GM19455 (cell line): ENCODE measurements at regions not wholly inside any gene's neighbourhood (a gene's known extent, or its start where the extent isn't known, plus 50 kb on each side); places are given as distances from the start of the nearest gene placed in this dataset.
A peak's percentile ranks its signal among the peaks of the same experiment; 100 is the strongest.

Experiments used
- ATAC-seq: cut with Tn5 transposase; IDR thresholded peaks from one replicate; pipeline ENCODE4 v1.9.1; 2021; ENCODE audit not compliant: unreplicated experiment

DNA sequence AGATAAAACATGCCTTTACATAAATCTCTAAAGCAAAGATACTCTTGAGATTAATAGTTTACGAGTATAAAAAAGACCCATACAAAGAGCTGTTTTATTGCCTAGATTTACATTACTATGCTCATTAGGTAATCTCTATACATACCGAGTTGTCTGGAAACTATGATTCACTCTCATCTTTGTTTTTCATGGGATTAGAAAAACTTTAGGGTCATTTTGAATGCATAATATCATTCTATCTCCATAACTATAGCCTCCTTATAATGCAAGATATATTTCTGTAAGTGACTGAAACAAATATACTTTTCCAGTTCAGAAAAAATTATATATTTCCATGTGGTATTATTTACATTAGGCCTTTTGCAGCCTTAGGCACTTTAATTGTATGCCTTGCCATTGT, 1088.7 kb upstream of the ARRDC3 start:
- ATAC-seq: no peak

DNA sequence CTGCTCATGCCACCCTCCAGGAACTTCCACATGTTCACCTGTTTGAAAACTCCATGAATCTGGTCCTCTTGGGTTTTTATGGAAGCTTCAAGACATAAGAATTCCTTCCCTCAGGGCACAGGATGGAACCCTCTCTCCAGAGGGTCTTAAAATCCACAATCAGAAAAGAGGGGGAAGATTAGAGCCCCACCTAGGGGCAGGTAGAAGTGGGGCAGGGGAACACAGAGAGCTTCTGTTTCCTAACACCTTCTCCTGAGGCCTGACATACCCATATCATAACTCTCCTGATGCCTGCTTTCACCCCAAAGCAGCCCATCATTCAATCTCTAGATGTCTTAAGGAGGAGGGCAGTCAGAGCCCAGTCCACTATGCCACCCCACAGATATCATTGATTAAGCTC, 1087.7 kb upstream of the ARRDC3 start:
- ATAC-seq: no peak

DNA sequence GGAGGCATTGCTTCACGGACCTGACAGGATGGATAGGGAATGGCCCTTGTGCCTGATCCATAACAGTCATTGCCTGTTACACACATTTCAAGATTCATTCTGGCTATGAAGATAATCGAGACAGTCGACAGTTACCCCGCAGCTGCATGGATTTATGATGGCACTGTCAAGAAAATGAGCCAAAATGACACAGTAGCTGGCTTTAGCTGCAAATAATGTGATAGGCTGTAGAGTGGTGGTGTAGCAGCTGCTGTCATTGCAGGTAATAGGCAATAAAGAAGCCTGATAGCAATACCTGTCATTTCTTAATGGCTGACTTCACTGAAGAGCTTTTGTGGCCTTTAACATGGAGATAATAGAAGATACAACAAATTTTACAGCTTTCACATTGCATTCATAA, 1085.2 kb upstream of the ARRDC3 start:
- no peak for ATAC-seq

DNA sequence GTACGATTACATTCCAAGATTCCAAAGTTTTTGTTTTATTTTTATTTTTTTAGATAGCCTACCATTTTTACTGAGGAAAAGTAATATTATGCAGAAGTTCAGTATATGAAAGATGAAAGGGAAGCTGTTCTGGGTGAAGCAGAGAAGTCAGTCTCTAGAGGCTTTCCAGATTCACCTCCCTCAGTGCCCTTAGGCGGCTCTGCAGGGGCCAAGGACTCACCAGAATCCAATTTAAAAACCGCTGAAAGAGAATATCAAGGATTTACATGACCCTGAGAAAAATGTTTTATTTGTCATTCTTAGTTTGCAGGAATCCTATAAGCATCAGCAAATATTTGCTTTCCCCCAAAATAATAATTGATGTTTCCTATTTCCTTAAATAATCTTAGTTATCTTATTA, 1084.6 kb upstream of the ARRDC3 start:
- no peak for ATAC-seq

DNA sequence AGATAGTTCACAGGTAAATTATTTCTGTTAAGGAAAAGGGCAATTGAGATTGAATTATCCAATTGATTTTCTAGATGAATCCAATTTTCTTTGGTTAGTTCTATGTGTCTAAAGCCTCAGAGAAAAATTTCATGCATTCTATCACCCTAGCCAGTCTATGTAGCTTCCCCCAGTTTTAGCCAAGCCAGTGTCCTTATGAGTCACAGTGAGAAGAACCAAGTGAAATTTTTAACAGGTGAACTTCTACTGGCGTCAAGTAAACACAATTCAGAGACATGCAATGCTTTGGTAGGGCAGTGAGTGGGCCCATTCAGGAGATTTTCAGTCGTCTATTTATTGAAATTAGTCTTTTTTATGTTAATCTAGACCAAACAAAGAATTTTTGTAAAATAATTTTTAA, 1077.4 kb upstream of the ARRDC3 start:
- ATAC-seq: peak; percentile 56

DNA sequence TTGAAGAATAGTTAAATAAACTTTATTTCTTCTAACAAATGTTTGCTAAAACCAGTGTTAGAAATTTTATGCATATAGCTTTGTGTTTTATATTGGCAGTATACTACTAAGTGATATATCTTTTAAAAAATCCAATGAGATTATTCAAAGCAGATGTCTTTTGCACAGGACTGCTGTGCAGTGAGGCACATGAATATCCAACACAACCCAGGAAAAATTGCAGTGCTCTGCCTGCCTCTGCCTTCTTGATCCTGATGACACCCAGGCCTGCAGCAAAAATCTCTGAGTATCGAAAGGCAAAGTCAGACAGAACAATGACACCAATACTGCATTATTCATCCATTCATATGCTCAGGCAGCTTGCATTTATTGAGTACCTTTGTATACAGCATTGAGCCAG, 1076.5 kb upstream of the ARRDC3 start:
- no peak for ATAC-seq

DNA sequence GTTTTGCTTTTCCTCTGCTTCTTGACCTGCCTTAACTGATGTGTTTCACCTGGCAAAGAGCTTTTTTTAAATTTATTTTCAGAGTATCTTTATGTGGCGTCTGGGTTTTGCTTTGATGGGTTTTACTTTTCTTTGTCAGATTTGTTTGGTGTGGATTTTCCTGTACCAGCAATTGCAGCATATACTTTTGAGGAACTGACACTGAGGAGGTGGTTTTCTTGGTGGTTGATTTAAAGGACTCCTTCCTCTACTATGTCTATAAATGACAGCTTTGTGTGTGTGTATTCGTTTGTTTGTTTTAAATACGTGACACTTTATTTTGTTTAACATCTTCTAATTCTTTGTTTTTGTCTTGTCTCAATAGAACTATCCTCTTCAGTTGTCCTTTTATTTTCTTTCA, 1071.9 kb upstream of the ARRDC3 start:
- ATAC-seq: peak; percentile 99

DNA sequence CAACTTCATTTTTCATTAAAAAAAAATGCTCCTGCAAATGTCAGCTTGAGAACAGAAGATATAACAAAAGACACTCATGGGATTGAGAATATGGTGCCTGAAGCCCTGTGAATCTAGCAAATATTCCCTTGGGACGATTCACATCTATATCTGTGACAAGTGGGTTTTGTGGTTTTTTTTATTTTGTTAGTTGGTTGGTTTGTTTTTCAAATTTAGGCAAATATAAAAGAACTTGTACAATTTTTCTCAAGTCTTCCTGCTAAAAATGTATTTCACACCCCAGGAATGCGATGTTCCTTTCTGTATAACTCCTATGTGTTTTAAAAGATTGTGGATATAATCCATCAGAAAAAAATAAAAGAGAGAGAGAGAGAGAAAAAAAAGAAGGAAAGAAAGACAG, 1061.8 kb upstream of the ARRDC3 start:
- no peak for ATAC-seq

DNA sequence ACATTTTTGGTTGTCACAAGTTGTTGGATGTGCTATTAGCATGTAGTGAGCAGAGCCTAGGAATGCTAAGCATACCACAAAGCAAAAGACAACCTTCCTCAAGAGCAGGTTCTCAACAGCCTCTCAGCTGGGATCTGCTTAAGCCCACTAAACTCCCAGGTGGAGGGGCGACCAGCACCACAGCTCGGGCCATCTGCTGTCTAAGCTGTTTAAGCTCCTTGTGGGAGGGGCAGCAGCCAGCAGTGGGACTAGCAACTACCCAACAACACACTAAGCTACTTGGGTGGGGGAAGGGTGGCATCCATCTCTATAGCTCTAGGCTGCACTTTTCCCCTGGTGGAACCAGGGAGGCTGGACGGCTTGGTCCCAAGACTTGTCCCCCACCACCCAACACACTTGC, 1052.7 kb upstream of the ARRDC3 start:
- no peak for ATAC-seq

DNA sequence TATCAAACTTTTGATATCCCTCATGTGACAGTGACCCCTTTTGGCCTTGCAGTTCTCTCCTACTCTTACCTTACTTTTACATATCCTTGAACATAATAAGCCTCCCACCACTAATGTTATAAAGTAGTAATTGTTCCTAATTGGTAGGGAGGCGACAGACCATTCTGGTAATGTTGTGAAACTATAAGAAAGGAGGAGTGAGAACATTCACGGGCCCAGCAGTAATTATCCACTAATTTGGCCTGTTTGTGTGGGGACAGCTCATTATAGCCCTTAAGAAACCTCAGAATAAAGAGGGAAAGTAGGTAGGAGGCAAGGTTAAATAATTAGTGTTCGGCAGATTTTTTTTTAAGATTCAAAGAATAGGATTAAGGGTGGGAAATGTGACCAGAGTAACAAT, 1046.5 kb upstream of the ARRDC3 start:
- no peak for ATAC-seq

DNA sequence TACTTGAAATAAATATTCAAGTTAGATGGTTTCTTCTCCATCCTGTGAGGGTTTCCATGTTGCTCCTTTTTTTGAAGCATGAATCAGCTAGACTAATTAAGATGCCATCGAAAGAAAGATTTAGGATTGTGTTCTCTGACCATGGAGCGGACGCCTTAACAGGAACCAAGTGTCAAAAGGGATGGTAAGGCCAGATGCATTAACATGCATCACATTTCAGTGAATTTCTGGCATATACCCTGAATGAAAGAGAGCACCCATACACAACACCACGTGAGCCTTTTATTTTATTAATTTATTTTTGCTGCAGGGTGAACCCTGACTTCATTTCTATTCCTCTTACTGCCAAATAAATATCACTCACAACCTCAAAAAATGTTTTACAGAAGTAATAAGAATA, 1045.3 kb upstream of the ARRDC3 start:
- no peak for ATAC-seq

DNA sequence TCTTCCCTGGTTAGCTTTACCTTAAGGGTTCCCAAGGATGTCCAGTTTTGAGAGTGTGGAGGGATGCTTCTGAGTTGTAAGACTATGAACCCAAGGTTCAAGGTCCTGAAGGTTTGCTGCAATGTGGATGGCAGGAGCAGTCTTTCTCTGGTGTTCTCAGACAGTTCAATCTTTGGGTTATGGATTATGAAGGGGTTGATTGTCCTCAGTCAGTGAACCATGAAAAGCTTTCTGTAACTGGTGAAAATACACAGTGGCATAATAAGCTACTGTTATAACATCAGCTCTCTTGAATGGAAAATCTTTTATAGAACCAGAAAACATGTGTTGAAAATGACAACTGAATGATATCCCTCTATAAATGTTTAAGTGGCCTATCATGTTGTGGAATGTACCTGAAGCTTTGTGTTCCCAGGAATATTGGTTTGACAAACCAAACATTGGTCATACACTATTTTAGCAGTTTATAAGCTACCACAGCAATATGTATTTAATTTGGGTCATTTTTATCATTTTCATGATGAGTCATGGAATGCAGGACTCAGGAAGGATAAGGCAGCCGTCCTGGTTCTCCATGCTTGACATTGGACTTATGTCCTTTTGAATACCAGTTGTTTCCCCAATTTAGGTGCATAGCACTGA, 1041.8 kb upstream of the ARRDC3 start:
- no peak for ATAC-seq

DNA sequence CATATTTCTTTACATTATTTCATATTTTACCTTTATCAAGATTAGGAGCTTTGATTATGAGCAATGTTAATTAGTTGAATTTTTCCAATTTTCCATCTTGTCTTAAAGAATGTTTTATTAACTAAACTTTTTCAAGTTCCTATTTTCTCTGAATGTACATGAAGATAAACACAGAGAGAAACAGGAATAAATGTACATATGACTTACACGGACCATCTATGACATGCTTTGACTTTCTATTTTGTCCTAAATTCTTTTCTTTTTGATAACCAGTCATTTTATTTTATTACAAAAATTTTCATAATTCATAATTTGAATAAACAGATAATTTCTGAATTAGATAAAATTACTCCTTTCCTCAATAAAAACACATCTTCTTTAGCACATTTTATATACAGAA, 1038.8 kb upstream of the ARRDC3 start:
- no peak for ATAC-seq

DNA sequence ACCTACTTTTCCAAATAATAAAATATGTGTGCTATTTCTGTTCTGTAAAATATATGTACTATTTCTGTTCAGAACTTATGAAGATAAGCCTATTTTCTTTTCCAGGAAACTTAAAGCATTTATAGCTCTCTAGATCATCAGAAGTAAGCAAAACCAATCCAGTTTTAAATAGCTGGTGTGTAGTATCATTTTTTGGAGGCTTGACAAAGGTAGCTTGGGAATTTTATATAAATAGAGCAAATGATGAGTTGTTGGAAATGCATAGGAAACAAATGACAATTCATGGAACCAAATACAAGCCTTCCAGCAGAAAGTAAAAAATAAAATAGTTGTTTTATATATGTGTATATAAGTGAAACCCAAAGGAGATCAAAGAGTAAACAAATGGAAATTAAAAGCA, 1038.1 kb upstream of the ARRDC3 start:
- no peak for ATAC-seq

DNA sequence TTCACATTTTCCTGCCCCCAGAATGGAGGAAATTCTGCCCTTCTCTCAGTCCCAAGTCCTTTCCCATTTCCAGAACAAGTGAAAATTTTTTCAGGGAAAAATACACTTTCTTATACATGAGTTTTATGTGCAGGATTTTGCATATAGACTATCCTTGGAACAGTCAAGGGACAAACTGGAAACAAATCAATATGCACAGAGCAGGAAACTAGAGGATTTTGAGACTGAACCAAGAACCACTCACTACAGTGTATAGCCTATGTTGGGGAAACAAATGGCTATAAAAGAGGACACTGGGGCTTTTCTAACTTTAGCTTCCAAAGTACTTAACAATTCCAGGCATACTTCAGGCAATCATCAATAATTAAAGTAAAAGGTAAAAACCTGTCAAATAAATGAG, 1036.1 kb upstream of the ARRDC3 start:
- ATAC-seq: no peak

DNA sequence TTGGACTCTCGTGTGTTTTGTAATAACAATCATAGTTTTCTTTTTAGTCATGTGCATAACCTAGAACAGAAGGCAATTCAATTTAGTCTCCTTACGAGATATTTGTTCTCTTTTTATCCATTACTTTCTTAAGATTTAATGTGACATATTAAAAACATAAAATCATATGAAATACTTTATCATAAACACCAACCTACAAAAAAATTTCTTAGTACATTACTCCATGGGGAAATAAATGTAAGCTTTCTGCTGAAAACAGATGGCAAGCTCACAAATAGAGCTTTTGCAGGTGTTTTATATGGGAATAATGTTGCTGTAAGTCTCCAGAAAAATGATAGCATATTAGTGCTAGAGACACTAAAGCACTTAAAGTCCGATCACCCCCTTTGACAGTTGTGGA, 1035.2 kb upstream of the ARRDC3 start:
- no peak for ATAC-seq

DNA sequence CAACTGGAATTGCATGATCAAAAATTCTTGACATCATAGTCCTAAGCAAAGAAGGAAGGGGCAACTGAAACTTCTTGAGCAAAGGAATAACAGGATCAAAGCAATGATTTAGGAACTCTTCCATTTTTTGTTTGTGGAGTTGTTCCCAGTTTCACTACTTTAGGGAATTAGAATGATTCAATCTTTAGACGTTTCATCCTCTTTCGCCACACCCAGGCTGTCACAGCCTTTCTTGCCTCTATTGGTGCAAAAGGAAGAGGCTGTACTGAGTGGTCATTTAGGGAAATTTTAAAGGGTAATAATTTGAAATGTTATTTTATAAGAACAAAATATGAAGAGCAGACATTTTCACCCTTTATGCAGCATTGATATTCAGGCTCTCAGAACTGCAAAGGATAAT, 1026.0 kb upstream of the ARRDC3 start:
- no peak for ATAC-seq

DNA sequence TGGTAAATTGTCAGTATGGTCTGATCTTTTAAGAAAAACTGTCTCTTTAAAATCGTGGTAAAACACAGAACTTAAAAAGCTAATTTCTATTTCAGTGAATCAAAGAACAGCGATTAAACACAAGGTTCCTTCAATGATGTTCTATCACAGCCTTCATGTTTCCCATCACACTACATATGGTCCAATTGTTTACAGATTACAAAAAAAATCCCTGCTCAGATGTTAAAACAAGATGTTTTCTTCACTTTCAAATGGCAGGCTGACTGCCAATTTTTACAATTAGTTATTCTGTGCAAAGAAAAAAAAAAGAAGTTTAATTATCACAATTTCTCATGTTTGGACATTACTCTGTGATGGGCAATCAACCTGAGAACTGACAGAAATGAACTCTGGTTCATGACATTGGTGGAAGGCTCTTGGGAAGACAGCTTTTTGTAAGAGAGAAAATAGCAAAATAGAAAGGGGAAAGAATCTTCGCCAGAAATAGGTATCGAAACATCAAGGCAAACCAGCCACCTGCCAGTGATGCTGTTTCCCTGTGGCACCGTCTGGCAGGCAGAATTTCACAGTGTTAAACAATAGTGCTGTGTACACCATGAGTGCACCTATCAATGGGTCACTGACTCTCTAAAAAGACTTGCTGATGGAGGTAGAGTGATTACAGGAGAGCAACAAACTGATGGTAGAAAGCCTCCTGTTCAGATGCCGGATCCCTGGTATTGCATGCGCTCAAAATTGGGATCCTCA, 1020.0 kb upstream of the ARRDC3 start:
- ATAC-seq: no peak

DNA sequence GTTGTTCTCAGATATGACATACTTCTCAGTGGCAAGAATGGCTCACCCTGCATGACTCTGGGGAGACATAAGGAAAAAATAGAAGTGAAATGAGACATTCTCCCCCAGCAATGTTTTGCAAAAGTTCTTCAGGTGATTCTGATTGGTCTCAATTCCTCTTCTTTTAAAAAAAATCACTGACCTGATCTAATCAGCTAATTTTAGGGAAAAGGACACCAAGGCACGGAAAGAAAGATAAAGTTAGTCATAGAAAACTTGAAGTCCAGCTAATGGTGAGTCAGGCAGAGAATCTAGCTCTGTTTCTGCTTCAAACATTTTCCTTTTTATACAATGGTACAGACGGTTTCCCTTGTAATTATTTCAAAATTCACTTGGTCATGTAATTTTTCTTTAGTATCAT, 1018.9 kb upstream of the ARRDC3 start:
- ATAC-seq: no peak

DNA sequence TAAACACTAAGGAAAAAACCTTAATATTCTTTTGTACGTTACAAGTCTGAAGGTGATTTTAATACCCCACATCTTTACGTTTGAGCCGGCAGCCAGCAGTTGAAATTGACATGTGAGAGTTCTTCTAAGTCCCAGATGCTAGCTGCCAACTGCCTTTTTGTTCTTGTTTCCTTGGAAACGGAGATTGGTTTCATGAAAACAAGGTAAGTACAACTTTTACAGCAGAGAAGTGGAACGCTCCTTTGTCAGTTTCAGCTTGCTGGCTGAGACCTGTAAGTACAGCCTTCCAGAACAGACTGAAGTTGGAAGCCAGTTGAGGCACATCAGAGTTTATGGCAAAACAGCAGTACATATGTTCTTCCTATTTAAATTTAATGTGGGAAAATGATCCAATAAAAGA, 1018.4 kb upstream of the ARRDC3 start:
- ATAC-seq: no peak

DNA sequence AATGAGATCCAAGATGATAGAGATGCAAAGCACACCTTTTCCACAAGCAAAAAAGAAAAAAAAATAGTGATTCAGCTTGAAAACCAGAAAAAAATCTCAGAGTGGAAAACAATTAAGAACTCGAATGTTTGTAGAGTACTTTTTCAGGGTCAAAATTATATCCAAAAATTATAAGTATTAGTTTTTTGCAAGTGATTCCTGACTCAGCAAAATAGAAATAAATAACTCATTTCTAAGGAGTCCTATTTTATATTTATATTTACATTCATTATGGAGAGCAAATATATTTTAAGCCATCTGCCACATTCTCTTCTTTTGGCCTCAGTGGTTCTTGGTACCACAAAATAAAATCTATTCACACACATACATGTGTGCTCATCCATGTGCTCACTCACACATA, 1011.8 kb upstream of the ARRDC3 start:
- ATAC-seq: no peak

DNA sequence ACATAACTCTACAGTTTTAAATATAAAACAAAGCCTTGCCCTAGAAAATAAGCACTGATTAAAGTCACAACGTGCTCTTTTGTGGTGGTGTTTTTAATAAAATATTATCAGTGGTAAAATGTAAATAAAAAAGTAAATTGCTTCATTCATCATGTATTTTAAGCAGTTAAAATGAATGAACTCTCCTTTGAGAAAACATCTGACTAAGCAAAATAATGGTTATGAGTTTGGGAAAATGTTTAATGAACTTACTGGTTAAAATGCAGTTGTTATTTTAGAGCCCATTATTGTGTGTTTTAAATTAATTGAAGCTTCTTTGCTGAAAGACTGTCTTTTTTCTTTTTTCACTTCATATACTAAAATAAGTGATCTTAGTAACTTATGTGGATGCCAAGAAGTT, 1007.5 kb upstream of the ARRDC3 start:
- no peak for ATAC-seq
